Choroid plexus epithelial cell (primary cell): ENCODE measurements at regions not wholly inside any gene's neighbourhood (a gene's known extent, or its start where the extent isn't known, plus 50 kb on each side); places are given as distances from the start of the nearest gene placed in this dataset.

Experiments
- DNase-seq: peaks from one replicate; pipeline ENCODE4 v3.0.0-alpha.2; 2010; ENCODE audit warnings: low read depth
- H3K4me3 ChIP-seq: 2 replicates; pipeline ENCODE4 v1.5.1; 2011; ENCODE audit warnings: low read depth, mild to moderate bottlenecking, control low read depth, low read length, moderate library complexity
- CTCF ChIP-seq: conservative IDR thresholded peaks from 2 replicates; pipeline ENCODE4 v1.5.1; 2011; ENCODE audit warnings: low read depth, mild to moderate bottlenecking, control low read depth, inconsistent platforms, low read length, moderate library complexity

DNA sequence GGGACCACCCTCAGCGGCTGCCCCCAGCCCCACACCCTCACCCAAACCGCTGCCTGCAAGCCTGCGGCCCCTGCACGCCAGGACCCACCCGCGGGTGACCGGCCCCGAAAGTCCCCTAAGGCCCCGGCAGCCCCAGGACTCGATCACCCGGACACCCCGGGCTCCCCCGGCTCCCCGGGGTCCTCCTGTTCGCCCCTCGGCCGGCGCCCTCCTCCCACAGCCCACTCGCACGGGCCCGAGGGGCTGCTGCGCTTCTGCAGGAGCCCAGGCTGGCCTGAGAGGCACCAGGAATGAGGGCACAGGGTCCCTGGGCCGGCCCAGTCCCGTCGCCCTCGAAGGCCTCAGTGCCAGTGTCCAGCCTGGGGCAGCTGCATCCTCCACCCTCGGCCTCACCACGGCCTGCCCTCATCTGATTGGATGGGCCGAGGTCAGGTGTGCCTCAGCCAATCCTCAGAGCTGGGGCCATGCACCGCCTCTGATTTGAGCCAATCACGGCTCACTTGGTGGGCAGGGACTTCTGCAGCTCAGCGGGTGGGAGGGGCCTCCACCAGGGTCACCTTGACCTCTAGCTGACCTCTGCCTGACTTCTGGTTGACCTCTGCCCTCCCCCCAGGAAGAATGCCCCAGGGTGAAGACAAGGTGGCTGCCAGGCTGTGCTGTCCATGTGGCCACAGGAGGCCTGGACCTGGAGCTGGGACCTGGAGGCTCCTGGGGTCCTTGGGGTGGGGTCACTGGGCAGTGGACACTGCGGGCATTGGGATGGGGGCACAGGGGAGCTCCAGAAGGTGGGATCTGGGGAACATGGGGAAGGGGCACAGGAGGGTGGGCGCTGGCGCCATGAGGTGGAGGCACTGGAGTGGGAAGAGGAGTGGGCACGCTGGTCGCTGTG, 97.6 kb upstream of the NKX1-1 start:
- no peak for TF ChIP-seq CTCF
- no peak for DNase-seq

DNA sequence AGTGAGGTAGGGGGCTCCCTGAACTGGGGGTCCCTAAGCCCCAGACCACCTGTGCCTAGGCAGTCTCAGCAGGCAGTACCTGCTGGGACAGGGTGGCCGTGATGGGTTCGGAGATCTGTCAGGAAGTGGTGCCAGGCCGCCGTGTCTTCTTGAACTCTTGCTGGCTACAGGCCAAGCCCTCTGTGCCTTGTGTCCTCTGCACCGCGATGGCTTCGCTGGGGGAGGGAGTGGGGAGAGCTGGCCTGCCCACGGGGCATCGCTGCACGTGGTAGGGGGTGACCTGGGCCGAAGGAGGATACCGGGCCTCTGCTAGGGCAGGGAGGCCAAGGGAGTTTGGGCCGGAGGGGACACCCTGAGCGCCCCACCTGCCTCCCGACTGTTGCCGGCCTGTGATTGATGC, 96.7 kb upstream of the NKX1-1 start:
- no peak for DNase-seq
- no peak overlapping the region for H3K4me3 ChIP-seq
- TF ChIP-seq CTCF, result no peak

More for the DNA sequence above, 97.6 kb upstream of the NKX1-1 start:
- no peak overlapping the region for H3K4me3 ChIP-seq

- no peak overlapping the region for H3K4me3 ChIP-seq
- no peak for TF ChIP-seq CTCF
- DNase-seq, result no peak
Observed at GRCh38 chr4:1502501-1502886, 96.3 kb upstream of the NKX1-1 start.

- no peak for TF ChIP-seq CTCF
- no peak for DNase-seq
- no peak overlapping the region for H3K4me3 ChIP-seq
Observed at GRCh38 chr4:1501754-1502500, 95.7 kb upstream of the NKX1-1 start.

DNA sequence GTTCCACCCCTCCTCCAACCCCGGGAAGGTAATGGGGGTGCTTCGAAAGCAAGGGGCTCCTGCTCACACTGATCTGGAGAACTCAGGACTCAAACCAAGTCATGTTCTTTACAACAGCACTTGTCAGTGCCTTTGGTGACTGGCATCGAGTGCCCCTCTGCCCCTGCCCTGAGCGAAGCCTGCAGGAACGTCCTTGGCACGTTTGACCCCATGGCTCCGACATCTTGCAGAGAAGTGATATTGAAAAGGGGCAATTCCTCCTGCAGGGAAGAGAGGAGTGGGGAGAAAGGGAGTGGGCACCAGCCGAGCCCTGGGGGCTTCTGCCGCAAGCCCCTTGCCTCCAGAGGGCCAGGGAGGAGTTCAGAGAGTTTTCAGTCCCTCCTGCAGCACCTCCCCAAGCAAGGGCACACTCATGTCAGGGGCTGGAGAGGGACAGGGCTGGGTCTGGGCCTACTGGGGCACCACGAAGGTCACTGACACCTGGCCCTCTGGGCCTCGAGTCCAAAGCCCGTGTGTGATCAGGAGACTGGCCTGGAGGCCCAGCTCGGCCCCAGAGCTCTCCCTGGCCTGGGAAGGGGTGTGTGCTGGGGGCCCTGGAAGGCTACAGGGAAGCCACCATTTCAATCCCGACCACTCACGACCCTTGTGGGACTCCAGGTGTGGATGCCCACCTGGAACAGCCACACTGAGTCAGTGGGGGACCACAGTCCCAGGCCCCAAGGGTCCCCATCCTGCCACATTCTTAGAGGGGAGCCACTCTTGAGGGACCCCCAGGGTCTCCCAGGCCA, 94.9 kb upstream of the NKX1-1 start:
- no peak for TF ChIP-seq CTCF
- DNase-seq, result no peak
- no peak overlapping the region for H3K4me3 ChIP-seq

DNA sequence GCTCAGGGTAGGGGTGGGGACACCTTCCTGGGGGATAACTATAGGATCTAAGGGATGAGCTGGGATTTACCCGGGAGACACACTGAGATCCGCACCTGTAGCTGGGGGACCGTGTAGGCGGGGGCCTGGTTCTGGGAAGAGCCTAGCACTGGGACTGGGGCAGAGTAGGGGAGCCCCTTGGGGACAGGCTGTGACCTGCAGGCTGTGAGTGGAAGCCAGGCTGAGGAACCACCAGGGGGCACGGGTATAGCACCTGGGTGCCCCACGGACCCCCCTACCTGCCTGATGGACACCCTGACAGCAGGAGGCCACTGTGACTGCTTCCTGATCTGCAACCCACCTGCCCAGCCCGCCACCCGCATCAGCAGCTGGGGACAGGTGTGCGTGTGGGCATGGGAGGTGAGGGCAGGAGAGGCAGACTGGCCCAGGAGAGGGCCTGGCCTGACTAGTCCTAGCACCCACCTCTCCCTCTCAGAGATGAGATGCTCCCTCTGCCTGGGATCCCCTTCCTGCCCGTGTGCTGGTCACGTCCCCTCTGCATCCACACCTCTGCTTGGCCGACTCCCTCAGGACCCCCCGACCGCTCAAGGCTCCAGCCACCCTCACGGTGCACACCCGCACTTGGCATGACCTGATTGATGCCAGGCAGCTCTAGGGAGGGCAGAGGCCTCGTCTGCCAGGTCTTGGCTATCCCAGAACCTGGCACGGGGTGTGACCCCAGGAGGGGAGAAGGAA, 94.2 kb upstream of the NKX1-1 start:
- no peak overlapping the region for H3K4me3 ChIP-seq
- no peak for TF ChIP-seq CTCF
- no peak for DNase-seq
